Tibial nerve (tissue), 4 donors: ENCODE measurements at regions not wholly inside any gene's neighbourhood (a gene's known extent, or its start where the extent isn't known, plus 50 kb on each side); places are given as distances from the start of the nearest gene placed in this dataset.

ENCODE experiments used
- DNase-seq, 2 donors: peaks; one replicate each; pipeline ENCODE4 v3.0.0-alpha.2; 2019; ENCODE audit warnings: low spot score in 2 of 2
- H3K27ac ChIP-seq, 4 donors: fragments of 200-600 bp; sonication (generic) in 3 of 4; one replicate each; pipeline ENCODE4 v1.5.1; 2017 to 2019; ENCODE audit warnings: mild to moderate bottlenecking in 1 of 4
- H3K27me3 ChIP-seq, 2 donors: fragments of 200-600 bp; sonication (generic) in 1 of 2; one replicate each; pipeline versions ENCODE4 v1.5.1 to v1.6.0; 2017 to 2019
- H3K36me3 ChIP-seq, 3 donors: fragments of 200-600 bp; sonication (generic); one replicate each; pipeline ENCODE4 v1.5.1; 2018 to 2019
- H3K4me1 ChIP-seq, 4 donors: fragments of 200-600 bp; sonication (generic) in 3 of 4; one replicate each; pipeline ENCODE4 v1.5.1; 2017 to 2019
- H3K4me3 ChIP-seq, 4 donors: fragments of 200-600 bp; sonication (generic) in 3 of 4; one replicate each; pipeline ENCODE4 v1.5.1; 2017 to 2019; ENCODE audit warnings: mild to moderate bottlenecking in 1 of 4, moderate library complexity in 1 of 4
- H3K9me3 ChIP-seq, 4 donors: fragments of 200-600 bp; sonication (generic) in 3 of 4; one replicate each; pipeline ENCODE4 v1.5.1; 2017 to 2019
- CTCF ChIP-seq, 5 experiments: fragments of 200-600 bp in 3 of 5; fragments of 450-650 bp in 2 of 5; sonication (generic) in 3 of 5; IDR thresholded peaks; one replicate each; pipeline ENCODE4 v1.5.1; 2016 to 2019; ENCODE audit warnings: antibody characterized with exemption in 5 of 5, mild to moderate bottlenecking in 3 of 5, moderate library complexity in 2 of 5
- EP300 ChIP-seq, 2 donors: sonication (generic); formaldehyde crosslinking; IDR thresholded peaks; one replicate each; pipeline ENCODE4 v1.6.1; 2017; ENCODE audit warnings: antibody characterized with exemption in 2 of 2, mild to moderate bottlenecking in 1 of 2
- POLR2A ChIP-seq, 2 donors: fragments of 450-650 bp; IDR thresholded peaks; one replicate each; pipeline ENCODE4 v1.6.1; 2017; ENCODE audit warnings: antibody characterized with exemption in 2 of 2, mild to moderate bottlenecking in 2 of 2, moderate library complexity in 2 of 2
- WGBS, 2 donors: methylation state at CpG; one replicate each; pipeline ENCODE4 v1.1.5; 2018; 5-methylcytosine and 5-hydroxymethylcytosine counted together

- DNase-seq = no peak
- Histone ChIP-seq H3K4me3 (no peak overlapping the region), H3K27me3 (no peaks in the 10 kb centered on the region), H3K27ac (no peak overlapping the region), H3K9me3 (no peaks in the 10 kb centered on the region), H3K36me3 (no peaks in the 10 kb centered on the region), H3K4me1 (no peaks in the 10 kb centered on the region)
- WGBS, 2 donors = 85 to 90% methylated on average over 3 of the region's 3 CpGs
- TF ChIP-seq EP300 (IDR thresholded peaks at IDR 0.05) = no peak
- TF ChIP-seq POLR2A (IDR thresholded peaks at IDR 0.05) = no peak
Measured at GRCh38 chr4:111031596-111031995, 408.7 kb upstream of the PITX2 start.

- Histone ChIP-seq H3K27ac (no peak overlapping the region), H3K27me3 (no peaks in the 10 kb centered on the region), H3K4me1 (no peaks in the 10 kb centered on the region), H3K9me3 (no peaks in the 10 kb centered on the region), H3K36me3 (no peaks in the 10 kb centered on the region), H3K4me3 (no peak overlapping the region)
- no peak for TF ChIP-seq EP300 (IDR thresholded peaks at IDR 0.05)
- no peak for TF ChIP-seq CTCF (IDR thresholded peaks at IDR 0.05)
- no peak for TF ChIP-seq POLR2A (IDR thresholded peaks at IDR 0.05)
- DNase-seq = no peak
- 61 to 70% methylated on average over 7 of the region's 7 CpGs for WGBS, 2 donors
Measured at GRCh38 chr4:111037591-111038360, 414.9 kb upstream of the PITX2 start.

DNA sequence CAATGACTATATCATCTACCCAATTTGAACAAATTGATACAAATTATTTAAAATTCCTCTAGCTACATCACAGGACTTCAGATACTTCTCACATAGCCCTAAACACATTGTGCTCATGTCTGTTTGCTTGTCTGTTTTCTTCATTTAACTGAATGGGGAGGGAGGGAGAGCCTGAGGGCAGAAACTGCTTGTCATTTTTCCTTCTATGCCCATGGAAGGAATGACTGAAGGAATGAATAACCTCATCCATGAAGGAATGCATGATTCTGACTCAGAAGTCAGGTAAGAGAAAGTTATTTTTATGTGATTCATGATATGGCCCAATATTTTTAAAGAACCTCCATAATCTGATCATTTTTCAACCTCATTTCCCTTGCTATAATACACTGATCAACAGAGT lies 418.0 kb upstream of the PITX2 start:
- TF ChIP-seq EP300 (IDR thresholded peaks at IDR 0.05) (no peak), POLR2A (IDR thresholded peaks at IDR 0.05) (no peak), CTCF (IDR thresholded peaks at IDR 0.05) (no peak)
- DNase-seq = no peak
- no peaks in the 10 kb centered on the region for H3K36me3 ChIP-seq

GRCh38 chr4:111043286-111043685 lies 420.4 kb upstream of the PITX2 start:
- WGBS, 2 donors = 90% methylated on average over 5 of the region's 5 CpGs
- no peak for TF ChIP-seq EP300 (IDR thresholded peaks at IDR 0.05)
- TF ChIP-seq POLR2A (IDR thresholded peaks at IDR 0.05) = no peak
- no peak for TF ChIP-seq CTCF (IDR thresholded peaks at IDR 0.05)
- peaks cover 0 to 3% (median 0%) of the 10 kb centered on the region in 4 donors for H3K9me3 ChIP-seq

More for the DNA sequence above, 418.0 kb upstream of the PITX2 start:
- H3K4me3 ChIP-seq = no peak overlapping the region
- H3K27ac ChIP-seq = no peak overlapping the region
- H3K9me3 ChIP-seq = no peaks in the 10 kb centered on the region
- H3K27me3 ChIP-seq = no peaks in the 10 kb centered on the region
- no peaks in the 10 kb centered on the region for H3K4me1 ChIP-seq

DNA sequence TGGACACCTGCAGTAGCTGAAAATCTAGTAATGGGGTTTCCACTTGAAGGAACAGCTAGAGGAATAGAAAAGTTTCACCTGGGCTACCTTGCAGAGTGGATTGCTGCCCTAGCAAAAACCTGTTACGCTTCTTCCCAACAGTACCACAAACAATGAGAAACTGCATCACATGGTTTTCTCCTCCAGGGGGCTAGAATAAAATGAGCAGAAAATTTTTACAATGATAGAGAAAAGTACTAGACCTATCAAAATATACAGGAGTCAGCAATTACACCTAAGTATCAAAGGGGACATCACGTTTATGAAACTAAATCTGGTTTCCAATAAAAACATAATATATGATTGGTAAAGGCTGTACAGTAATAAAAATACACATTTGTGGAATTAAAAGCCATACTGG lies 423.1 kb upstream of the PITX2 start:
- H3K4me3 ChIP-seq = no peak overlapping the region
- WGBS, 2 donors = 82 to 85% methylated on average over 2 of the region's 2 CpGs

More at GRCh38 chr4:111043286-111043685, 420.4 kb upstream of the PITX2 start:
- Histone ChIP-seq H3K4me1 (no peaks in the 10 kb centered on the region), H3K27me3 (no peaks in the 10 kb centered on the region), H3K36me3 (no peaks in the 10 kb centered on the region), H3K4me3 (no peak overlapping the region), H3K27ac (no peak overlapping the region)
- no peak for DNase-seq

More for the DNA sequence above, 423.1 kb upstream of the PITX2 start:
- Histone ChIP-seq H3K9me3 (peaks cover 0 to 15% (median 0%) of the 10 kb centered on the region in 4 donors), H3K27me3 (no peaks in the 10 kb centered on the region), H3K36me3 (no peaks in the 10 kb centered on the region), H3K4me1 (no peaks in the 10 kb centered on the region), H3K27ac (no peak overlapping the region)
- TF ChIP-seq POLR2A (IDR thresholded peaks at IDR 0.05) = no peak
- no peak for TF ChIP-seq EP300 (IDR thresholded peaks at IDR 0.05)
- TF ChIP-seq CTCF (IDR thresholded peaks at IDR 0.05) = no peak
- no peak for DNase-seq
